ENCODE measurements at regions not wholly inside any gene's neighbourhood (a gene's known extent, or its start where the extent isn't known, plus 50 kb on each side); places are given as distances from the start of the nearest gene placed in this dataset.
"Not testable (repeated sequence)": the region's sequence is repeated elsewhere in the genome, so short reads cannot be mapped to it uniquely, and the experiment has no call there.

DNA sequence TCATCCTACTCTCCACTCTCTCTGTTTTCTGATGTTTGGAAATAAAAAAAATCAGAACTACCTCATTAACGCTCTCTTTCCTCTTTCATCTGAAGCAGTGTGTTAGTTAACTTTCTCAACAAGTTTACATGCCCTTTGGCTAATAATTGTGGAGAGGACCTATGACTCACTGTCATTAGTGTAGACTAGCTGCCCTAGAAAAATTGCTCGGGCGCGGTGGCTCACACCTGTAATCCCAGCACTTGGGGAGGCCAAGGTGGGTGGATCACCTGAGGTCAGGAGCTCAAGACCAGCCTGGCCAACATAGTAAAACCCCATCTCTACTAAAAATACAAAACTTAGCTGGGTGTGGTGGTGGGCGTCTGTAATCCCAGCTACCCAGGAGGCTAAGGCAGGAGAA is 94.5 kb upstream of the DPP6 start:
- DNase-seq (ENCODE audit: low read depth in 4 of 4, low spot score in 3 of 4): not testable (repeated sequence)

DNA sequence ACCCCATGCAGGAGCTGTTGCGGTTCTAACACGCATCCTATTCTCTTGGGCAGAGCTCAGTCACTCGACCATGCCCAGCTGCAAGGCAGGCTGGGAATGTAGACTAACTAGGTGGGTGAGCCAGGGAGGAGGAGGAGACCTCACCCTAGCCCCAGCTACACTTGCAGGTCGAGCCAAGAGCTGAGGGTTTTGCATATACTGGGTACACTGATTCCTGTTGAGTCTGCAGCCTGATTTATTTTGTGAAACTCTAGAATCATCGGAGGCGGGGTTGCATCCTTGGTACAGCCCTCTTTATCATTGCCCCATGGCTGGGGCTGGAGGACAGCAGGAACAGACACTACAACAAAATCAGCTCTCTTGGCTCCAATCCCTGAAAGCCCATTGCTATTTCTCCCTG is 93.8 kb upstream of the DPP6 start:
- DNase-seq (ENCODE audit: low read depth in 4 of 4, low spot score in 3 of 4): not testable (repeated sequence)

DNA sequence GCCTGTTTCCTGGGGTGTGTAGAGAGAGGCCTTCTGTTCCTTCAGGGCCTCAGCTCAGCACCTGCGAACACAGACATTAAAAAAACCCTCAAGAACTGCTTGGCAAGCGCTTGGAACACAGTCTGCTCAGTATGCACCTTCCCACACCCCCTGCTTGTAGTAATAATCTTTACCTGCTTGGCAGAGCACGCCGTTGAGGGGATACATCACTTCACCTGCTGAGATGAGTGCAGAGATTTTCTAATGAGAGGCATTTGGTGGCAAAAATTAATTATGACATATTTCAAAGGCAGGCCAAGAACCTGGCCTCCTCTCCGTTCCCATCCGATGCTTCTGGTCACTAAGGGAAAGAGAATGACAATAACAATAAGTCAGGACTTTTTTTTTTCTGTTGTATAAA is 93.4 kb upstream of the DPP6 start:
- DNase-seq (ENCODE audit: low read depth in 4 of 4, low spot score in 3 of 4): not testable (repeated sequence)

DNA sequence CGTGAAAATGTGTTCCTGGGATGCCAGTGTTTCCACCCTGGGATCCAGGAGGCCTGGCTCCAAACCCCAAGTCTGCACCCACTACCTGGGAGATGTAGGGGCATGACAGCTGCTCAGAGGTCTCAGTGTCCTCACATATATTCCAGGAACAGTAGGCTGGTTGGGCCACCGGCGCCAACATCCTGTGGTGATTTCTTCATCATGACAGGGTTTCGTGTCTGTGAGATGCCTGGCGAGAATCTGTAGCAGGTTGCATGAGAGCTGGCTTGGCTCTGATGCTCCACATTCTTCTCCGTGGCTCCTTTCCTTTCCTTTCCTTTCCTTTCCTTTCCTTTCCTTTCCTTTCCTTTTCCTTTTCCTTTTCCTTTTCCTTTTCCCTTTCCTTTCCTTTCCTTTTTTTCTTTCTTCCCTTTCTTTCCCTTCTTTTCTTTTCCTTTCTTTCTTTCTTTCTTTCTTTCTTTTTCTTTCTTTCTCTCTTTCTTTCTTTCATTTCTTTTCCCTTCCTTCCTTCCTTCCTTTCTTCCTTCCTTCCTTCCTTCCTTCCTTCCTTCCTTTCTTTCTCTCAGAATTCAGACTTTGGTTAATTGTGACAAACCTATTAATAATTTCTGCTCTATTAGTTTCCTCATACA is 87.6 kb upstream of the DPP6 start:
- not testable (repeated sequence) for DNase-seq (ENCODE audit: low read depth in 4 of 4, low spot score in 3 of 4)

DNA sequence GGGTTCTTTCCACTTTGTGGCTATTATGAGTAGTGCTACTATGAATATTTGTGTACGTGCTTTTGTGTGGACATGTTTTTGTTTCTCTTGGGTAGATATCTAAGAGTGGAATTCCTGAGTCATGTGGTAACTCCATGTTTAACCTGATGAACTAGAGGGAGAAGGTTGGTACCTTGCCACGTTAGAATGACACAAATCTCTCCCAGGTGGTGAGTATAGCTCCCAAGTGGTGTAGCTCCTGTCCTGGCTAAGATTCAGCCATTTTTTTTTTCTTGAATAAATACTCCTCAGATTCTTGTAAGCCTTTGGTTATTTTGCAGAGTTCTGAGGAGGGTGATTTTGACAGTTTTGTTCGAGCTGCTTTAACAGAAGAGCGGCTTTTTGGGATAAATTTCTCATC is 83.2 kb upstream of the DPP6 start:
- DNase-seq (ENCODE audit: low read depth in 4 of 4, low spot score in 3 of 4): not testable (repeated sequence)

DNA sequence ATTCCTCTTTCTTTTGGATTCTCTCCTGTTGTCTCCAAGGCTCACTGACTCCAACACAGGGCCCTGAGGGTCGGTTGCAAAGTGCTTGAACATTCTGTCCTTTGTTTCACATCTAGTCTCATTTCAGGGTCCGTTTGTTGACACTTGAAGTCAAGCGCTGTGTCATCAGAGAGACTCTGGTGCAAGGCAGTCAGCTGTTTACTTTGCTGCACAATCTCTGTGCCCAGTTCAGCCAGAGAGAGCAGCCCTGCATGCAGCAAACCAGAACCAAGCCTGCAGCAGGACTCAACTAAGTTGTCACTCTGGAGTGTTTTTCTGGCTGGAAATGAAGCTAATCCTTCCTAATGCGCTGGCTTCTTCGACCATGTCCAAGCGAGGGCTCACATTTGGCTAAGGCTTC is 77.6 kb upstream of the DPP6 start:
- DNase-seq (ENCODE audit: low read depth in 4 of 4, low spot score in 3 of 4): not testable (repeated sequence)

DNA sequence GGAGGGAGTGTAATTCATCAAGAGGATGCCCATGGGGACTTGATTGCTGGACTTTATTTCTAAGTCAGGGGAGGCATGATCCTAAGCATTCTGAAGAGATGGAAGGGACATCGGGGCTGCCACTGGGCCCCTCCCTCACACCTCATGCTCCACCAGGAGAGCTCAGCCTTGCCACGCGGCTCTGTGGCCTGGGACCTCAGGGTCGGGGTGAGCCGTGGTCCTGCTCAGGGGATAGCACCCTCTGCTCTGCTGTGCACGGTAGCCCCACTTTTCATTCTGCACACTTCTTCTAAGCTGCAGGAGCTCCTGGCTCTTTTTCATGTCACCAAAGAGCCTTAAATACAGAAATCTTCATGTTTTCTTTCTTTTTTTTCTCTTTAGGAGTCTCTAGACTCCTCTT is 75.5 kb upstream of the DPP6 start:
- not testable (repeated sequence) for DNase-seq (ENCODE audit: low read depth in 4 of 4, low spot score in 3 of 4)

DNA sequence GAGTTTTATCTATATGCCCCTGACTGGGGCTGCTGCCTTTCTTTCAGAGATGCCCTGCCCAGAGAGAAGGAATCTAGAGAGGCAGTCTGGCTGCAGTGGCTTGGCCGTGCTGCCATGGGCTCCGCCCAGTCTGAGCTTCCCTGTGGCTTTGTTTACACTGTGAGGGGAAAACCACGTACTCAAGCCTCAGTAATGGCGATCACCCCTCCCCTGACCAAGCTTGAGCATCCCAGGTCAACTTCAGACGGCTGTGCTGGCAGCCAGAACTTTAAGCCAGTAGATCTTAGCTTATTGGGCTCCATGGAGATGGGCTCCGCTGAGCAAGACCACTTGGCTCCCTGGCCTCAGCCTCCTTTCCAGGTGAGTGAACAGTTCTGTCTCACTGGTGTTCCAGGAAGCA is 69.0 kb upstream of the DPP6 start:
- DNase-seq (ENCODE audit: low read depth in 4 of 4, low spot score in 3 of 4): not testable (repeated sequence)

DNA sequence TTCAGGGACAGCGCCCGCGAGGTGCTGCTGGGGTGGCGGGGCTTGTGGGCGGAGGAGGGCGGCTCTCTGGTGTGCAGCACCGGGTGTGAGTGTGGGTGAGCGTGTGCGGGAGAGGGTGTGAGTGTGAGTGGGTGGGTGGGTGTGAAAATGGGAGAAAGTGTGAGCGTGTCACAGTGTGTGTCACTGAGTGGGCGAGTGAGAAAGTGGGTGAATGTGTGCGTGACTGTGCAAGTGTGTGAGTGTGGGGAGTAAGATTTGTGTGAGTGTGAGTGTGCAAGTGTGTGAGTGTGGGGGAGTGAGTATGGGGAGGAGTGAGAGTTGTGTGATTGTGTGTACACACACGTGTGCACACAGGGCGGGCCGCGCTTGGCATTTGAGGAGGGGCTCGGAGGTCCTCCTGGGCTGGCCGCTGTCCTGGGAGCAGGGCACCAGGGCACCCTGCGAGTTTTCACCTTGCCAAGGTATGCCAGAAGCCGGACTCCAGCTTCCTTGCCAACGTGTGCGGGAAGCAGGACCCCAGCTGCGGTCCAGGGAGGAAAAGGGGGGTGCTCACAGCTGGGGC is 63.1 kb upstream of the DPP6 start:
- not testable (repeated sequence) for DNase-seq (ENCODE audit: low read depth in 4 of 4, low spot score in 3 of 4)

DNA sequence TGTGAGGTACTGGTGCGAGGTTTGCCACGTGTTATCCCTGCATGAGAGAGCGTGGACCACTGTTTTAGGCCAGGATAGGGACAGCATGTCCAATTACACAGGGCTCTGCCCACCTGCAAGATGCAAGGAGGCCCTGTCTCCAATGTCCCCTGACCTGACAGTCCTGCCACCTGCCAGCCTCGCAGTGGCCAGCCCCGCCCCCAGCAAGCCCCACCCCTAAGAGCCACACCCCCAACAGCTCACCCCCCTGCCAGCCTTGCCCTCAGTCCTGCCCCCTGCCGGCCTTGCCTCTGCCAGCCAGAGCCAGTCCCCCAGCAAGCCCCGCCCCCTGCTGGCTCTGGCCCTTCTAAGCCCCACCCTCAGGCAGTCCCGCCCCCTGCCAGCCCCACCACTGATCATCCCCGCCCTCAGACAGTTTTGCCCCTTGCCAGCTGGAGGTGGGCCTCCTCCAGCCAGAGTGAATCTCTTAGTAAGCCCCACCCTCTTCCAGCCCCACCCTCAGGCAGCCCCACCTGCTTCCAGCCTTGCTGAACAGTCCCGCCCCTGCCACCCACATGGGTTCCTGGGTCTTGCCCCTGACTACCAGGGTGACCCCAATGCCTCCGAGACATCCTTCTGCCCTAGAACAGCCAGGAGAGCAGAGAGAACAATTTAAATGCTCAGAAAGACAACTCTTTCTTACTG is 62.3 kb upstream of the DPP6 start:
- DNase-seq (ENCODE audit: low read depth in 4 of 4, low spot score in 3 of 4): not testable (repeated sequence)

DNA sequence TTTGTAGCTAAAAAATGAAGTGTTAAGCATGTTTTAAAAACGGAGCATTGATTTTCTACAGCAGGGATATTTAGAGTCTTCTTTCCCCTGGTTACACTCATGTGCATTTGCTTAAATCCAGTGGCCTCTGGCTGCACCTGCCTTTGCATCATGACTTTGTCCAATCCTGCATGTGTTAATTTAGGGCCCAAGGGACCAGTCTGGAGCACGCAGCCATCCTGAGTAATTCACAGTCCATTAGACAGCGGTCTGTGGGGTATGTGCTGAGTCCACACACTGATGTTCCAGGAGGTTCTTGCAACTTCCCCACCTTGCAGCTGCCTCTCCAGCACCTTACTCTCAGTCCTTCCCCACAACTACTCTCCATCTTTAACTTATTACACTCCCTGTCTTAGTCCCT is 60.7 kb upstream of the DPP6 start:
- not testable (repeated sequence) for DNase-seq (ENCODE audit: low read depth in 4 of 4, low spot score in 3 of 4)

DNA sequence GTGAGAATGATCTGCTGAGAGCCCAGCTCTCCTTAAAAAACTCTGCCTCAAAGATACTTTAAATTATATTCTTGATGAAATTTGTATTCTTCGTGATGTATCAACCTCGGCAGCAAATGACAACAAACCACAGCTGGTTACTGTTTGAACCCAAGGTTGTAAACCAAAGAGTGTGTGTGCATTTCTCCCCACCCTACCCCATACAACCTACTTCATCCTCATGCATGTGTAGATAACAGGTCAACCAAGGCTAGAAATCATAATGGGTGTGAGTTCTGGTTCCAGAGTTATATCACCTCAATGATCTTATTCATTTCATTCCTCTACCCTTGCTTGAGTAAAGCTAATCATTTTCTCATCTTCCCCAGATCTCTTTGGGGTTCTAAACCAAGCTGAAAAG is 58.8 kb upstream of the DPP6 start:
- not testable (repeated sequence) for DNase-seq (ENCODE audit: low read depth in 4 of 4, low spot score in 3 of 4)

DNA sequence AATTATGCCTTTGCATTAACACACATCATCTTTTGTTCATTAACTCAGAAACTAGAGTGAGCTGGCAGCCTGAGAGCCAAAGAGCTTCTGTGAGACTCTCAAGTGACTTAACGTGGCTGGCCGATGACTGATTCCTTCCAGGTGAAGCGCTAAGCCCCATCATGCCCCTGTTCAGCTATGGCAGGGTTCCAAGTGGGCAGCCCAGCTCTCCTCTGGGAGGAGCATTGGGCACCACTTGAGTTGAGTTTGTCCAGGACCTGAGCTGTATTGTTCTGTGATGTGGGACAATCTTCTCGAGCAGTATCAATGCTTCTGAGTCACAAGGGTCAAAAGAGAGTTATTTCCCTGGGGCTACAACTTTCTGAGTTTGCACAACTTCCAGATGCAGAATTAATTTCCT is 53.3 kb upstream of the DPP6 start:
- DNase-seq (ENCODE audit: low read depth in 4 of 4, low spot score in 3 of 4): not testable (repeated sequence)

Data from right renal pelvis (tissue), 4 donors.